HL-60 (cell line): ENCODE measurements at regions not wholly inside any gene's neighbourhood (a gene's known extent, or its start where the extent isn't known, plus 50 kb on each side); places are given as distances from the start of the nearest gene placed in this dataset.
"Not testable (repeated sequence)": the region's sequence is repeated elsewhere in the genome, so short reads cannot be mapped to it uniquely, and the experiment has no call there.

ENCODE experiments used
- DNase-seq, 2 experiments: peaks; one replicate each; pipeline ENCODE4 v3.0.0-alpha.2; 2010 to 2020; ENCODE audit warnings: low read depth in 1 of 2, low spot score in 1 of 2
- H3K27ac ChIP-seq: fragments of 250-450 bp; sonication (Bioruptor Pico); replicated peaks from 2 replicates; pipeline ENCODE4 v1.5.1; 2020; ENCODE audit warnings: mild to moderate bottlenecking, moderate library complexity
- H3K27me3 ChIP-seq: fragments of 250-450 bp; sonication (Bioruptor Pico); 2 replicates; pipeline ENCODE4 v1.5.1; 2021; ENCODE audit warnings: mild to moderate bottlenecking, moderate library complexity; ENCODE audit not compliant: insufficient read depth, poor library complexity, severe bottlenecking
- H3K4me3 ChIP-seq: replicated peaks from 2 replicates; pipeline ENCODE4 v1.5.1; 2011; ENCODE audit warnings: mild to moderate bottlenecking, control low read depth, low read length; ENCODE audit not compliant: insufficient read depth
- GABPA ChIP-seq: IDR thresholded peaks from 2 replicates; pipeline ENCODE4 v1.6.1; 2012; ENCODE audit warnings: low read depth
- POLR2AphosphoS5 ChIP-seq: IDR thresholded peaks from 2 replicates; pipeline ENCODE4 v1.6.1; 2012; ENCODE audit warnings: low read depth
- SPI1 ChIP-seq: IDR thresholded peaks from 2 replicates; pipeline ENCODE4 v1.6.1; 2012; ENCODE audit warnings: low read depth, mild to moderate bottlenecking, borderline replicate concordance
- TF ChIP-seq, protein P1 (sequence below): IDR thresholded peaks from 2 replicates; pipeline ENCODE4 v1.6.1; 2012; ENCODE audit warnings: low read depth; ENCODE audit not compliant: insufficient replicate concordance
- TF ChIP-seq, protein P2 (sequence below): IDR thresholded peaks from one replicate; pipeline ENCODE4 v1.5.1; 2011; ENCODE audit warnings: low read length, control low read depth, inconsistent platforms; ENCODE audit not compliant: insufficient read depth

DNA sequence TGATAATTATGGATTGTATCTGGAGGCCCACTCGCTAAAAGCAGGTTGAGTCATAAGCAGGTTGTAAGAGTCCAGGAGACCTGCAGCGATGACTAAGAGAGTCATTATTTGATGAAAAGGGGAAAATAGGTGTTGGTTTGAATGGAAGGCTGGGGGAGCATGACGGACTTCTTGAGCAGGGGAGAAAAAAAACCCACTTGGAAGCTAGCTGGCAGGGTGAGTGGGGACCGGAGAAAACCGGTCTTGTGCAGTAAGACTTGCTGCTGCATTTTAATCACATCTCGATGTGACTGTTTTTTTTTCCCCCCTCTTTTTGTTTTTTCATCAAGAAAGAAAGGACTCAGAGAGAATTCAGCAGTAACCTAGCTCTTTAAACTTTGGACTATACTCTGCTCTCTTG lies 90.0 kb downstream of the IGSF1 start:
- Histone ChIP-seq H3K27me3 (no peaks in the 10 kb centered on the region), H3K4me3 (no peak overlapping the region), H3K27ac (no peak overlapping the region)
- no peak for TF ChIP-seq SPI1
- TF ChIP-seq, protein P1, sequence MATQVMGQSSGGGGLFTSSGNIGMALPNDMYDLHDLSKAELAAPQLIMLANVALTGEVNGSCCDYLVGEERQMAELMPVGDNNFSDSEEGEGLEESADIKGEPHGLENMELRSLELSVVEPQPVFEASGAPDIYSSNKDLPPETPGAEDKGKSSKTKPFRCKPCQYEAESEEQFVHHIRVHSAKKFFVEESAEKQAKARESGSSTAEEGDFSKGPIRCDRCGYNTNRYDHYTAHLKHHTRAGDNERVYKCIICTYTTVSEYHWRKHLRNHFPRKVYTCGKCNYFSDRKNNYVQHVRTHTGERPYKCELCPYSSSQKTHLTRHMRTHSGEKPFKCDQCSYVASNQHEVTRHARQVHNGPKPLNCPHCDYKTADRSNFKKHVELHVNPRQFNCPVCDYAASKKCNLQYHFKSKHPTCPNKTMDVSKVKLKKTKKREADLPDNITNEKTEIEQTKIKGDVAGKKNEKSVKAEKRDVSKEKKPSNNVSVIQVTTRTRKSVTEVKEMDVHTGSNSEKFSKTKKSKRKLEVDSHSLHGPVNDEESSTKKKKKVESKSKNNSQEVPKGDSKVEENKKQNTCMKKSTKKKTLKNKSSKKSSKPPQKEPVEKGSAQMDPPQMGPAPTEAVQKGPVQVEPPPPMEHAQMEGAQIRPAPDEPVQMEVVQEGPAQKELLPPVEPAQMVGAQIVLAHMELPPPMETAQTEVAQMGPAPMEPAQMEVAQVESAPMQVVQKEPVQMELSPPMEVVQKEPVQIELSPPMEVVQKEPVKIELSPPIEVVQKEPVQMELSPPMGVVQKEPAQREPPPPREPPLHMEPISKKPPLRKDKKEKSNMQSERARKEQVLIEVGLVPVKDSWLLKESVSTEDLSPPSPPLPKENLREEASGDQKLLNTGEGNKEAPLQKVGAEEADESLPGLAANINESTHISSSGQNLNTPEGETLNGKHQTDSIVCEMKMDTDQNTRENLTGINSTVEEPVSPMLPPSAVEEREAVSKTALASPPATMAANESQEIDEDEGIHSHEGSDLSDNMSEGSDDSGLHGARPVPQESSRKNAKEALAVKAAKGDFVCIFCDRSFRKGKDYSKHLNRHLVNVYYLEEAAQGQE: no peak
- TF ChIP-seq GABPA: no peak
- TF ChIP-seq POLR2AphosphoS5: no peak
- TF ChIP-seq, protein P2, sequence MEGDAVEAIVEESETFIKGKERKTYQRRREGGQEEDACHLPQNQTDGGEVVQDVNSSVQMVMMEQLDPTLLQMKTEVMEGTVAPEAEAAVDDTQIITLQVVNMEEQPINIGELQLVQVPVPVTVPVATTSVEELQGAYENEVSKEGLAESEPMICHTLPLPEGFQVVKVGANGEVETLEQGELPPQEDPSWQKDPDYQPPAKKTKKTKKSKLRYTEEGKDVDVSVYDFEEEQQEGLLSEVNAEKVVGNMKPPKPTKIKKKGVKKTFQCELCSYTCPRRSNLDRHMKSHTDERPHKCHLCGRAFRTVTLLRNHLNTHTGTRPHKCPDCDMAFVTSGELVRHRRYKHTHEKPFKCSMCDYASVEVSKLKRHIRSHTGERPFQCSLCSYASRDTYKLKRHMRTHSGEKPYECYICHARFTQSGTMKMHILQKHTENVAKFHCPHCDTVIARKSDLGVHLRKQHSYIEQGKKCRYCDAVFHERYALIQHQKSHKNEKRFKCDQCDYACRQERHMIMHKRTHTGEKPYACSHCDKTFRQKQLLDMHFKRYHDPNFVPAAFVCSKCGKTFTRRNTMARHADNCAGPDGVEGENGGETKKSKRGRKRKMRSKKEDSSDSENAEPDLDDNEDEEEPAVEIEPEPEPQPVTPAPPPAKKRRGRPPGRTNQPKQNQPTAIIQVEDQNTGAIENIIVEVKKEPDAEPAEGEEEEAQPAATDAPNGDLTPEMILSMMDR: no peak
- DNase-seq: no peak

DNA sequence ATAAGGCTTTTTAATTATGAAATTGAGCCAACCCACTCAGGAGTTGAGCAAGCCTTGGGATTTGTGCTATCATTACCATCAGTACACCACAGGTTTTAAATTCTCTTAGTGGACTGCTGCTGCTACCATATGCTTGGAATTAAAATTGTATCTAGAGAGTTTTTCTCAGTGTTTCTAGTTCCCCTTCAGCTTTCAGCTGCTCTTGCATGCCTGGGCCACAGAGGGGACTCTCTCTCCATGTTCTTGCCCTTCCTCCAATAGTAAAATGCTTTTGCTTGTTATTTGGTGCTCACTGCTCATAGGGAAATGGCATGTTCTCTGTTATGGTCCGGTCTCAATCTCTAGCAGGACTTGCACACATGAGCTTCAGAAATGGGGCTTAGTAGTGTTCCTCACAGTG lies 101.9 kb downstream of the IGSF1 start:
- no peak for TF ChIP-seq GABPA
- TF ChIP-seq, protein P2: no peak
- no peak for TF ChIP-seq POLR2AphosphoS5
- TF ChIP-seq SPI1: no peak
- TF ChIP-seq, protein P1: no peak
- Histone ChIP-seq H3K27me3 (no peaks in the 10 kb centered on the region), H3K4me3 (no peak overlapping the region), H3K27ac (no peak overlapping the region)
- DNase-seq: no peak

DNA sequence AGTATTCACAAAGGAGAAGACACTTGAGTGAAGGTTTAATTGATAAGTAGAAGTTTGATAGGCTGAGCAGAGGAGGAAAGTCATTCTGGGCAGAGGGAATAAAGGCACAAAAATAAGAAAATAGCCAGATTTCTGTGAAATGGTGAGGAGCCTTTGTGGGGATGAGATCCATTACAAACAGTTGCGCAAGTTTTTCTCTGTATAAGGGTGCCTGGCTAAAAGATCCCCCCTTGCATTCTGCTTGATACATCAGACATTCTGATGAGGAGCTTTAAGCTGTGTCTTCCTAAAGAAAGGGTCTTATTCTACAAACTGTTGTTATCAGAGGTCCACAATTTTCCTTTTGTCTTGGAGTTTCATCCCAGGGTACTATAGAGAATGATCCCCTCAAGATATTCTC lies 112.0 kb downstream of the ARHGAP36 start:
- Histone ChIP-seq H3K4me3 (no peak overlapping the region), H3K27me3 (no peaks in the 10 kb centered on the region), H3K27ac (no peak overlapping the region)
- no peak for DNase-seq
- no peak for TF ChIP-seq SPI1
- TF ChIP-seq POLR2AphosphoS5: no peak
- TF ChIP-seq, protein P1: no peak
- TF ChIP-seq GABPA: no peak
- TF ChIP-seq, protein P2: no peak

DNA sequence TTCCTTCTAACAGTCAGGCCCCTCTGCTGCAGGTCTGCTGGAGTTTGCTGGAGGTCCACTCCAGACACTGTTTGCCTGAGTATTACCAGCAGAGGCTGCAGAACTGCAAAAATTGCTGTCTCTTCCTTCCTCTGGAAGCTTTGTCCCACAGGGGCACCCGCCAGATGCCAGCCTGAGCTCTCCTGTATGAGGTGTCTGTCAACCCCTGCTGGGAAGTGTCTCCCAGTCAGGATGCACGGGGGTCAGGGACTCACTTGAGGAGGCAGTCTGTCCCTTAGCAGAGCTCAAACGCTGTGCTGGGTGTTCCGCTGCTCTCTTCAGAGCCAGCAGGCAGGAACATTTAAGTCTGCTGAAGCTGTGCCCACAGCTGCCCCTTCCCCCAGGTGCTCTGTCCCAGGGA lies 105.5 kb downstream of the ARHGAP36 start:
- not testable (repeated sequence) for H3K27ac ChIP-seq, H3K27me3 ChIP-seq, H3K4me3 ChIP-seq, DNase-seq

DNA sequence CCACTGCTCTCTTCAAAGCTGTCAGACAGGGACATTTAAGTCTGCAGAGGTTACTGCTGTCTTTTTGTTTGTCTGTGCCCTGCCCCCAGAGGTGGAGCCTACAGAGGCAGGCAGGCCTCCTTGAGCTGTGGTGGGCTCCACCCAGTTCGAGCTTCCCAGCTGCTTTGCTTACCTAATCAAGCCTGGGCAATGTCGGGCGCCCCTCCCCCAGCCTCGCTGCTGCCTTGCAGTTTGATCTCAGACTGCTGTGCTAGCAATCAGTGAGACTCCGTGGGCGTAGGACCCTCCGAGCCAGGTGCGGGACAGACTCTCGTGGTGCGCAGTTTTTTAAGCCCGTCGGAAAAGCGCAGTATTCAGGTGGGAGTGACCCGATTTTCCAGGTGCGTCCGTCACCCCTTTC lies 99.5 kb downstream of the ARHGAP36 start:
- not testable (repeated sequence) for H3K27me3 ChIP-seq, H3K4me3 ChIP-seq, H3K27ac ChIP-seq, DNase-seq
